ENCODE measurements at regions not wholly inside any gene's neighbourhood (a gene's known extent, or its start where the extent isn't known, plus 50 kb on each side); places are given as distances from the start of the nearest gene placed in this dataset.

GRCh38 chr14:66284346-66284745 is 201.8 kb upstream of the CCDC196 start:
- 49 to 70% methylated on average over 1 of the region's 1 CpG for WGBS, 2 donors
- TF ChIP-seq CTCF (IDR thresholded peaks at IDR 0.05; ENCODE audit: control extremely low read depth, extremely low read depth) = no peak
- Histone ChIP-seq H3K9ac (ENCODE audit: insufficient read depth in 1 of 2, low read length in 2 of 2) (no peak overlapping the region), H3K4me1 (ENCODE audit: control insufficient read depth in 5 of 5, insufficient read depth in 5 of 5, low read length in 5 of 5) (no peaks in the 10 kb centered on the region), H3K36me3 (ENCODE audit: control insufficient read depth in 4 of 4, insufficient read depth in 4 of 4, low read length in 4 of 4) (no peaks in the 10 kb centered on the region), H3K9me3 (ENCODE audit: control insufficient read depth in 4 of 4, insufficient read depth in 3 of 4, low read length in 3 of 4) (peaks cover 0 to 4% (median 0%) of the 10 kb centered on the region in 4 donors), H3K4me3 (no peak overlapping the region), H3K27ac (ENCODE audit: low read depth in 1 of 2, low read length in 1 of 2) (no peak overlapping the region), H3K27me3 (ENCODE audit: control insufficient read depth in 3 of 3, insufficient read depth in 3 of 3, low read length in 2 of 3) (no peaks in the 10 kb centered on the region)
- DNase-seq (no peak), ATAC-seq (ENCODE audit: insufficient read depth, low FRiP score) (no peak)

- DNase-seq (no peak), ATAC-seq (ENCODE audit: insufficient read depth, low FRiP score) (no peak)
- Histone ChIP-seq H3K4me3 (no peak overlapping the region), H3K27me3 (ENCODE audit: control insufficient read depth in 3 of 3, insufficient read depth in 3 of 3, low read length in 2 of 3) (no peaks in the 10 kb centered on the region), H3K4me1 (ENCODE audit: control insufficient read depth in 5 of 5, insufficient read depth in 5 of 5, low read length in 5 of 5) (no peaks in the 10 kb centered on the region), H3K27ac (ENCODE audit: low read depth in 1 of 2, low read length in 1 of 2) (no peak overlapping the region), H3K36me3 (ENCODE audit: control insufficient read depth in 4 of 4, insufficient read depth in 4 of 4, low read length in 4 of 4) (no peaks in the 10 kb centered on the region), H3K9ac (ENCODE audit: insufficient read depth in 1 of 2, low read length in 2 of 2) (no peak overlapping the region), H3K9me3 (ENCODE audit: control insufficient read depth in 4 of 4, insufficient read depth in 3 of 4, low read length in 3 of 4) (peaks cover 0 to 1% (median 0%) of the 10 kb centered on the region in 4 donors)
- WGBS, 2 donors = 95% methylated on average over 3 of the region's 3 CpGs
- TF ChIP-seq CTCF (IDR thresholded peaks at IDR 0.05; ENCODE audit: control extremely low read depth, extremely low read depth) = no peak
Measured at GRCh38 chr14:66288511-66288910, 197.7 kb upstream of the CCDC196 start.

GRCh38 chr14:66291756-66292155 is 194.4 kb upstream of the CCDC196 start:
- Histone ChIP-seq H3K9ac (ENCODE audit: insufficient read depth in 1 of 2, low read length in 2 of 2) (no peak overlapping the region), H3K4me1 (ENCODE audit: control insufficient read depth in 5 of 5, insufficient read depth in 5 of 5, low read length in 5 of 5) (no peaks in the 10 kb centered on the region), H3K36me3 (ENCODE audit: control insufficient read depth in 4 of 4, insufficient read depth in 4 of 4, low read length in 4 of 4) (no peaks in the 10 kb centered on the region), H3K27ac (ENCODE audit: low read depth in 1 of 2, low read length in 1 of 2) (no peak overlapping the region), H3K4me3 (no peak overlapping the region), H3K27me3 (ENCODE audit: control insufficient read depth in 3 of 3, insufficient read depth in 3 of 3, low read length in 2 of 3) (no peaks in the 10 kb centered on the region), H3K9me3 (ENCODE audit: control insufficient read depth in 4 of 4, insufficient read depth in 3 of 4, low read length in 3 of 4) (peaks cover 0 to 4% (median 0%) of the 10 kb centered on the region in 4 donors)
- TF ChIP-seq CTCF (IDR thresholded peaks at IDR 0.05; ENCODE audit: control extremely low read depth, extremely low read depth) = no peak
- DNase-seq (no peak), ATAC-seq (ENCODE audit: insufficient read depth, low FRiP score) (no peak)

DNA sequence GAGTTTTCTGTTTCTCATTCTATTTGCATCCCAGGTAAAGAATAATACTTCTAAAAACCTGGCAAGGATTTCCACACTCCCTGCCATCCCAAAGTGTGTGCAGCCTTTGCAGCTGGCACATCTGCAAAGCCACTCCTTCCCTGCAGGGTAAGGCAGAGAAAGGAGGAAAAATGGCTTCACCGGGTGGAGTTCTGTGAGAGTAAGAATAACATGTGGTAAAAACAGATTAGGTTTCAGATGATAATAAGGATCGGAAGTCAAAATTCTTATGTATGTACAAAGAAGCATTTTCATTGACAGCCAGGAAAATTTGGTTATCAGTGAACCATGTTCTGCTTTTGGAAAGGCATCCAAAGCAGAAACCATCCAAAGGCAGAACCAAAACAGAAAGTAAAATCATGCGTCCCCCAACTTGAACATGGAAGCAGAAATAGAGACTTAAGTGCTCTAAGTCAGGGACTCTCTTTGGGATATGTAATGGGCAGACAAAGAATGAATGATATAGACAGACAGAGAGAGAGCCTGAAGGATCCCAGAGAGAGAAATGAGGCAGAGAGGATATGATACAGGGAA is 192.6 kb upstream of the CCDC196 start:
- WGBS, 2 donors = 48 to 51% methylated on average over 3 of the region's 3 CpGs
- no peaks in the 10 kb centered on the region for H3K27me3 ChIP-seq (ENCODE audit: control insufficient read depth in 3 of 3, insufficient read depth in 3 of 3, low read length in 2 of 3)
- no peaks in the 10 kb centered on the region for H3K36me3 ChIP-seq (ENCODE audit: control insufficient read depth in 4 of 4, insufficient read depth in 4 of 4, low read length in 4 of 4)
- no peak for DNase-seq
- ATAC-seq (ENCODE audit: insufficient read depth, low FRiP score) = no peak
- TF ChIP-seq CTCF (IDR thresholded peaks at IDR 0.05; ENCODE audit: control extremely low read depth, extremely low read depth) = no peak
- H3K4me1 ChIP-seq (ENCODE audit: control insufficient read depth in 5 of 5, insufficient read depth in 5 of 5, low read length in 5 of 5) = no peaks in the 10 kb centered on the region
- no peak overlapping the region for H3K27ac ChIP-seq (ENCODE audit: low read depth in 1 of 2, low read length in 1 of 2)
- peaks cover 0 to 4% (median 0%) of the 10 kb centered on the region in 4 donors for H3K9me3 ChIP-seq (ENCODE audit: control insufficient read depth in 4 of 4, insufficient read depth in 3 of 4, low read length in 3 of 4)
- no peak overlapping the region for H3K4me3 ChIP-seq
- no peak overlapping the region for H3K9ac ChIP-seq (ENCODE audit: insufficient read depth in 1 of 2, low read length in 2 of 2)
